GM23248 (cell line): ENCODE measurements at regions not wholly inside any gene's neighbourhood (a gene's known extent, or its start where the extent isn't known, plus 50 kb on each side); places are given as distances from the start of the nearest gene placed in this dataset.

ENCODE experiments used
- DNase-seq: peaks from one replicate; pipeline ENCODE4 v3.0.0-alpha.2; 2015
- H2AFZ ChIP-seq: fragments of 200-600 bp; sonication (generic); 2 replicates; pipeline ENCODE4 v1.6.1; 2016; ENCODE audit warnings: antibody characterized with exemption
- H3F3A ChIP-seq: fragments of 200-600 bp; sonication (generic); 2 replicates; pipeline ENCODE4 v1.6.1; 2016; ENCODE audit warnings: mild to moderate bottlenecking, antibody characterized with exemption, mixed run types; ENCODE audit not compliant: insufficient read depth
- H3K27ac ChIP-seq: fragments of 200-600 bp; sonication (generic); 2 replicates; pipeline ENCODE4 v1.5.1; 2016; ENCODE audit warnings: mild to moderate bottlenecking
- H3K27me3 ChIP-seq: fragments of 200-600 bp; sonication (generic); replicated peaks from 2 replicates; pipeline ENCODE4 v1.6.1; 2016; ENCODE audit warnings: mild to moderate bottlenecking; ENCODE audit not compliant: insufficient read depth
- H3K36me3 ChIP-seq: fragments of 200-600 bp; sonication (generic); 2 replicates; pipeline ENCODE4 v1.6.1; 2016; ENCODE audit warnings: low read depth, mild to moderate bottlenecking
- H3K4me1 ChIP-seq: fragments of 200-600 bp; sonication (generic); 2 replicates; pipeline ENCODE4 v1.6.1; 2016; ENCODE audit warnings: mild to moderate bottlenecking; ENCODE audit not compliant: insufficient read depth
- H3K4me2 ChIP-seq: fragments of 200-600 bp; sonication (generic); one replicate; pipeline ENCODE4 v1.6.1; 2016; ENCODE audit warnings: mild to moderate bottlenecking; ENCODE audit not compliant: unreplicated experiment
- H3K4me3 ChIP-seq: fragments of 200-600 bp; sonication (generic); 2 replicates; pipeline ENCODE4 v1.5.1; 2016; ENCODE audit warnings: mild to moderate bottlenecking
- H3K79me2 ChIP-seq: fragments of 200-600 bp; sonication (generic); 2 replicates; pipeline ENCODE4 v1.6.1; 2016; ENCODE audit warnings: mild to moderate bottlenecking; ENCODE audit not compliant: insufficient read depth
- H3K9ac ChIP-seq: fragments of 200-600 bp; sonication (generic); 2 replicates; pipeline ENCODE4 v1.6.1; 2016; ENCODE audit warnings: mild to moderate bottlenecking
- H3K9me2 ChIP-seq: fragments of 200-600 bp; sonication (generic); 2 replicates; pipeline ENCODE4 v1.6.1; 2016; ENCODE audit warnings: mixed run types, mild to moderate bottlenecking, moderate library complexity; ENCODE audit not compliant: insufficient read depth
- H3K9me3 ChIP-seq: fragments of 200-600 bp; sonication (generic); one replicate; pipeline ENCODE4 v1.6.1; 2017; ENCODE audit warnings: low read depth
- H4K20me1 ChIP-seq: fragments of 200-600 bp; sonication (generic); 2 replicates; pipeline ENCODE4 v1.6.0; 2016; ENCODE audit not compliant: insufficient read depth
- EZH2 ChIP-seq: fragments of 200-600 bp; sonication (generic); IDR thresholded peaks from 2 replicates; pipeline ENCODE4 v1.6.1; 2018; ENCODE audit warnings: antibody characterized with exemption, mild to moderate bottlenecking; ENCODE audit not compliant: insufficient read depth, poor library complexity, severe bottlenecking
- EZH2phosphoT487 ChIP-seq: fragments of 200-600 bp; sonication (generic); IDR thresholded peaks from 2 replicates; pipeline ENCODE4 v1.6.1; 2018; ENCODE audit warnings: antibody characterized with exemption, moderate library complexity, mild to moderate bottlenecking, low read depth; ENCODE audit not compliant: insufficient read depth
- WGBS, 2 experiments: methylation state at CpG; one replicate each; pipeline ENCODE4 v1.1.6; 2015 to 2017; ENCODE audit warnings: low lambda C conversion rate in 2 of 2, low coverage in 1 of 2; ENCODE audit errors: missing lambda C conversion rate in 2 of 2; 5-methylcytosine and 5-hydroxymethylcytosine counted together
- in situ Hi-C: fragments of 300-500 bp; cut with MboI; formaldehyde crosslinking; loops from 2 replicates; pipeline ENCODE4 v1.15.0; 2020

GRCh38 chr11:110802162-110802561, 89.9 kb upstream of the ARHGAP20 start:
- in situ Hi-C loops: no loop called here
- Histone ChIP-seq H2AFZ (no peak overlapping the region), H3K9ac (no peak overlapping the region), H3K4me3 (no peak overlapping the region), H4K20me1 (no peaks in the 10 kb centered on the region), H3K79me2 (no peaks in the 10 kb centered on the region), H3K4me1 (no peaks in the 10 kb centered on the region), H3K27ac (no peak overlapping the region), H3K9me2 (no peaks in the 10 kb centered on the region), H3F3A (no peaks in the 10 kb centered on the region), H3K4me2 (no peak overlapping the region), H3K36me3 (no peaks in the 10 kb centered on the region), H3K9me3 (no peaks in the 10 kb centered on the region), H3K27me3 (no peaks in the 10 kb centered on the region)
- DNase-seq: no peak
- WGBS, 2 experiments: 76 to 77% methylated on average over 2 of the region's 2 CpGs
- TF ChIP-seq EZH2phosphoT487 (no peak), EZH2 (no peak)

GRCh38 chr11:110801328-110801727, 89.1 kb upstream of the ARHGAP20 start:
- Histone ChIP-seq H4K20me1 (no peaks in the 10 kb centered on the region), H3K9me2 (no peaks in the 10 kb centered on the region), H3K4me2 (no peak overlapping the region), H3K9ac (no peak overlapping the region), H3K79me2 (no peaks in the 10 kb centered on the region), H2AFZ (no peak overlapping the region), H3K4me1 (no peaks in the 10 kb centered on the region), H3K4me3 (no peak overlapping the region), H3K27ac (no peak overlapping the region), H3K27me3 (no peaks in the 10 kb centered on the region), H3F3A (no peaks in the 10 kb centered on the region), H3K9me3 (no peaks in the 10 kb centered on the region), H3K36me3 (no peaks in the 10 kb centered on the region)
- TF ChIP-seq EZH2phosphoT487 (no peak), EZH2 (no peak)
- DNase-seq: no peak
- 83 to 87% methylated on average over 3 of the region's 3 CpGs for WGBS, 2 experiments
- in situ Hi-C loops: no loop called here

- Histone ChIP-seq H3K36me3 (no peaks in the 10 kb centered on the region), H2AFZ (no peak overlapping the region), H3K4me3 (no peak overlapping the region), H3K79me2 (no peaks in the 10 kb centered on the region), H3K4me1 (no peaks in the 10 kb centered on the region), H3K27me3 (no peaks in the 10 kb centered on the region), H4K20me1 (no peaks in the 10 kb centered on the region), H3F3A (no peaks in the 10 kb centered on the region), H3K9me3 (no peaks in the 10 kb centered on the region), H3K9me2 (no peaks in the 10 kb centered on the region), H3K9ac (no peak overlapping the region), H3K4me2 (no peak overlapping the region), H3K27ac (no peak overlapping the region)
- 63% methylated on average over 6 of the region's 6 CpGs for WGBS, 2 experiments
- TF ChIP-seq EZH2phosphoT487: no peak
- no peak for TF ChIP-seq EZH2
- DNase-seq: no peak
- in situ Hi-C loops: no loop called here
Observed at GRCh38 chr11:110798201-110798900, 86.1 kb upstream of the ARHGAP20 start.

GRCh38 chr11:110797453-110797852, 85.2 kb upstream of the ARHGAP20 start:
- no peaks in the 10 kb centered on the region for H3K9me3 ChIP-seq
- whole genome bisulfite sequencing, 2 experiments: 82% methylated on average over 3 of the region's 3 CpGs
- peak; percentile 34 for DNase-seq
- no peak overlapping the region for H3K27ac ChIP-seq
- H3K79me2 ChIP-seq: no peaks in the 10 kb centered on the region
- no peaks in the 10 kb centered on the region for H3K9me2 ChIP-seq
- TF ChIP-seq EZH2phosphoT487: no peak
- no peak for TF ChIP-seq EZH2
- no peaks in the 10 kb centered on the region for H3K4me1 ChIP-seq
- H3K4me3 ChIP-seq: no peak overlapping the region
- H4K20me1 ChIP-seq: no peaks in the 10 kb centered on the region
- no peak overlapping the region for H3K4me2 ChIP-seq
- no peaks in the 10 kb centered on the region for H3K27me3 ChIP-seq
- no peak overlapping the region for H2AFZ ChIP-seq
- H3F3A ChIP-seq: no peaks in the 10 kb centered on the region
- H3K36me3 ChIP-seq: no peaks in the 10 kb centered on the region
- no peak overlapping the region for H3K9ac ChIP-seq
- in situ Hi-C loops: no loop called here
